Effector memory CD8-positive, alpha-beta T cell (primary cell): ENCODE measurements at regions not wholly inside any gene's neighbourhood (a gene's known extent, or its start where the extent isn't known, plus 50 kb on each side); places are given as distances from the start of the nearest gene placed in this dataset.
"Not testable (repeated sequence)": the region's sequence is repeated elsewhere in the genome, so short reads cannot be mapped to it uniquely, and the experiment has no call there.

Experiments used
- ATAC-seq: fragments of 150-1000 bp; cut with Tn5 transposase; replicated peaks from 2 replicates; pipeline ENCODE4 v1.10.0; 2021; ENCODE audit warnings: mild to moderate bottlenecking, moderate library complexity
- DNase-seq, 3 experiments: peaks; one replicate each; pipeline ENCODE4 v3.0.0; 2021
- H3K27ac Mint-ChIP-seq, 2 donors: one replicate each; pipeline ENCODE4 v1.8.0; 2022; ENCODE audit warnings: mild to moderate bottlenecking in 2 of 2, mixed read lengths in 2 of 2, moderate library complexity in 2 of 2
- H3K27me3 Mint-ChIP-seq, 2 donors: one replicate each; pipeline ENCODE4 v1.8.0; 2022; ENCODE audit warnings: mixed read lengths in 2 of 2
- H3K36me3 Mint-ChIP-seq: one replicate; pipeline ENCODE4 v1.8.0; 2022; ENCODE audit warnings: mild to moderate bottlenecking, moderate library complexity, mixed read lengths; ENCODE audit not compliant: insufficient read depth
- H3K4me1 Mint-ChIP-seq, 2 donors: one replicate each; pipeline ENCODE4 v1.8.0; 2022; ENCODE audit warnings: low read depth in 2 of 2, mixed read lengths in 2 of 2
- H3K4me3 Mint-ChIP-seq, 2 donors: one replicate each; pipeline ENCODE4 v1.8.0; 2022; ENCODE audit warnings: mild to moderate bottlenecking in 2 of 2, mixed read lengths in 2 of 2, moderate library complexity in 2 of 2
- H3K9me3 Mint-ChIP-seq, 2 donors: one replicate each; pipeline ENCODE4 v1.8.0; 2022; ENCODE audit warnings: mixed read lengths in 2 of 2

DNA sequence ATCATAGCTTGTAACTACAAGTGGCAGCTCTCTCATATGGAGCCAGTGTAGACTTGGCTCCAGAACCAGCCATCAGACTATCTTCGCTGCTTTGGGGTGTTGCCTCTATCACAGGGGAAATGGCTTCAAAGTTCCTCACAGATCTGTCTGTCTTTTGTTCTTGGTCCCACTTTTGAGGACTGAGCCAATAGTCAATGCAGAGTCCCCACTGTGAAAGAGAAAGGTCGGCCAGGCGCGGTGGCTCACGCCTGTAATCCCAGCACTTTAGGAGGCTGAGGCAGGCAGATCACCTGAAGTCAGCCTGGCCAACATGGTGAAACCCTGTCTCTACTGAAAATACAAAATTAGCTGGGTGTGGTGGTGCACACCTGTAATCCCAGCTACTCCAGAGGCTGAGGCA lies 86.9 kb upstream of the FZD7 start:
- not testable (repeated sequence) for DNase-seq, H3K27ac Mint-ChIP-seq, H3K9me3 Mint-ChIP-seq, H3K36me3 Mint-ChIP-seq, H3K4me1 Mint-ChIP-seq, H3K4me3 Mint-ChIP-seq, ATAC-seq
- peaks cover 28 to 53% of the 10 kb centered on the region in 2 donors for H3K27me3 Mint-ChIP-seq

DNA sequence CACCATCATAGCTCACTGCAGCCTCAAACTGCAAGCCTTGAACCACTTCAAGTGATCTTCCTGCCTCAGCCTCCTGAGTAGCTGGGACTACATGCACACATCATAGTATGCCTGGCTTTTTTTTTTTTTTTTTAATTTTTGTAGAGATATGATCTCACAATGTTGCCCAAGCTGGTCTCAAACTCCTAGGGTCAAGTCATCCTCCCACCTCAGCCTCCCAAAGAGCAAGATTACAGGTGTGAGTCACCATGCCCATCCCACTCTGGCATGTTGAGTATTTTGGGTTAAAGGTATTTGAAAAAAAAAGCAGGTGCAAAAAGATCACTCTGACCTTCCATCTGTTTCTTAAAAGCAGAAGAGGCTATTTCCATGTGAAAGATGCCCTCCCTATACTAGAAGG lies 86.4 kb upstream of the FZD7 start:
- peaks cover 23 to 48% of the 10 kb centered on the region in 2 donors for H3K27me3 Mint-ChIP-seq
- no peak for DNase-seq
- H3K4me1 Mint-ChIP-seq: no peaks in the 10 kb centered on the region
- H3K4me3 Mint-ChIP-seq: no peak overlapping the region
- no peak for ATAC-seq
- no peak overlapping the region for H3K27ac Mint-ChIP-seq
- H3K36me3 Mint-ChIP-seq: no peaks in the 10 kb centered on the region
- H3K9me3 Mint-ChIP-seq: no peaks in the 10 kb centered on the region

DNA sequence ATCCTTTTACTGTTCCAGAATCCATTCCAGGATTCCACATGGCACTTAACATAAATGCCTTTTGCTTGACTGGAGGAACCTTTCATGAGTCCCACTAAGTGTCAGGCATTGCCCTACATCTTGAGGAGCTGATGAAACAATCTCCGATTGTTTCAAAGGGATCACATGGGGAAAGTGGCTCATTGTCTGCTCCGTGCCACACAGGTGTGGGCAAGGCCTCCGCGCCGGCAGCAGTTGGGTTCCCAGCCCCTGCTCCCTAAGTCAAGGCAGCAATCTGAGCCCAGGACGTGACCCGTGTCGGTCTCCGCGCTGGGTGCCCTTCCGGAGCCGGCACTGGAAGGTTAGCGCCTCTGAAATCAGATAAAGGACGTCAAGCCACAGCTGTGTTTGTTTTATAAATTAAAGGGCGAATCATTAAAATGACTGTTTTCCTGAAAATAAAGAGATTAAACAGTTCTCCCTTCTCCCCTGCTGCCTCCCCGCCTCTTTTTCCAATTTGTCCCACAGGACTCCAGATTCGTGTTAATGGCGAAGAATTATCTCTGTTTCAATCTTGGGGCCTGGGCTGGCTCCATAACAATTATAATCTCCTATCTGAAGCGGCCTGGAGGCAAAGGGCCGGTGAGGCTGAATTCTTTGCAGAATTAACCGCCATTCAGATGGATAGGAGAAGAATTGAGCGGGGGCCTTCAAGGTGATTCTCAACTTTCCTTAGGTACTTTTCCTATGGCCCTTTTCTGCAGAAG lies 84.3 kb upstream of the FZD7 start:
- no peak overlapping the region for H3K4me3 Mint-ChIP-seq
- H3K4me1 Mint-ChIP-seq: no peaks in the 10 kb centered on the region
- H3K27ac Mint-ChIP-seq: no peak overlapping the region
- H3K36me3 Mint-ChIP-seq: no peaks in the 10 kb centered on the region
- ATAC-seq (no peak), DNase-seq (no peak)
- peaks cover 17 to 44% of the 10 kb centered on the region in 2 donors for H3K27me3 Mint-ChIP-seq
- H3K9me3 Mint-ChIP-seq: no peaks in the 10 kb centered on the region

DNA sequence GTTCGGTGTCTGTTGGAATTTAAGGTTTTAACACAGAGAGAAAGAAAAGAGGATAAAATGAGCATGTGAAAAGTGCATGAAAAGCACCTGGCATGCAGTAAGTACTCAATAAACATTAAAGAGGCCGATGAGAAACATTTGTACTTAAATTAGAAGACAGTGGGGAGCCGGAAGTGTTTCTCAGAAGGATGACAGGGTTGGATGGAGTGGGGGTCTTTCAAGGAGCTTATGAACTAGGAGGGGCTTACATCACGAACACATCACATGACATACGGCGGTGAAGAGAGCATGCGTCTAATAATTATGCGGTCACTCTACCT lies 83.8 kb upstream of the FZD7 start:
- no peaks in the 10 kb centered on the region for H3K9me3 Mint-ChIP-seq
- no peaks in the 10 kb centered on the region for H3K4me1 Mint-ChIP-seq
- DNase-seq: no peak
- no peak overlapping the region for H3K4me3 Mint-ChIP-seq
- ATAC-seq: no peak
- H3K36me3 Mint-ChIP-seq: no peaks in the 10 kb centered on the region
- H3K27me3 Mint-ChIP-seq: peaks cover 17 to 45% of the 10 kb centered on the region in 2 donors
- H3K27ac Mint-ChIP-seq: no peak overlapping the region

DNA sequence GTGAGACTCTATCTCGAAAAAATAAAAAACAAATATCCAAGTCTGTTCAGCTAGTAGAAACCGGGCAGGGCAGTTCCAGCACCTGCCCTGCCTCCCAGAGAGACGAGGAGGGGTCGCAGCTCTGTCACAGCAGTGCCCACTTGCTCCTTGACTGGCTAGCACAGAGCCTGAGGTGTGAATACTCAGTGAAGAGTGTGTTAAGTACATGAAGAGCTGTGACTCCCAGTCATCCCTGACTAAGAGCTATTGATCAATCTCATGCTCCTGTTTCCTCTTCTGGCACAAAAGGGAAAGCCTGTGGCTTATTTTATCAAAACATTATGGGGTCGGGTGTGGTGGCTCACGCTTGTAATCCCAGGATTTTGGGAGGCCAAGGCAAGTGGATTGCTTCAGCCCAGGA lies 83.0 kb upstream of the FZD7 start:
- Mint-ChIP-seq H3K36me3 (no peaks in the 10 kb centered on the region), H3K4me1 (no peaks in the 10 kb centered on the region), H3K4me3 (no peak overlapping the region)

GRCh38 chr2:201952187-201952586 lies 81.5 kb upstream of the FZD7 start:
- no peaks in the 10 kb centered on the region for H3K36me3 Mint-ChIP-seq
- peaks cover 35 to 50% of the 10 kb centered on the region in 2 donors for H3K27me3 Mint-ChIP-seq
- H3K4me1 Mint-ChIP-seq: no peaks in the 10 kb centered on the region
- H3K27ac Mint-ChIP-seq: no peak overlapping the region
- no peaks in the 10 kb centered on the region for H3K9me3 Mint-ChIP-seq
- ATAC-seq (no peak), DNase-seq (no peak)
- no peak overlapping the region for H3K4me3 Mint-ChIP-seq

More for the DNA sequence above, 83.0 kb upstream of the FZD7 start:
- Mint-ChIP-seq H3K27ac (no peak overlapping the region), H3K27me3 (peaks cover 23 to 48% of the 10 kb centered on the region in 2 donors), H3K9me3 (no peaks in the 10 kb centered on the region)
- DNase-seq: no peak
- no peak for ATAC-seq

DNA sequence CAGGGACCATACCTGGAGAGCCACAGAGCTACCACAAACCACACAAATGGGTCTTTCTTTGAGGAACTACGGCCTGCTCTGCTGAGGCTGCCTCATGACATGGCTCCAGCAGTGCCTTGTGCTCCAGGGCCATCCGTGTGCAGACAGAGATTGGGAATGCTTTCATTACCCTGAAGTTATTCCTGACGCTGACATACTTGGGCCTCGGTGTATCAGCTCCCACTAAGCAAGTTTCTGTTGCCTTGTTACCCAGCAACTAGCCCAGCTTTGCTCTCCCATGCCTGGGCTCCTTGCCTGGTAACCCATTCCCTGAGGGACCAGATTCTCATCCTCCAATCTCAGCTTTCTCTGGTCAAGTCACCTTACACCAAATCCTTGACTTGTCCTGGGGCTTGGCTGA lies 80.3 kb upstream of the FZD7 start:
- Mint-ChIP-seq H3K4me3 (no peak overlapping the region), H3K27me3 (peaks cover 25 to 43% of the 10 kb centered on the region in 2 donors), H3K27ac (no peak overlapping the region), H3K9me3 (no peaks in the 10 kb centered on the region), H3K36me3 (no peaks in the 10 kb centered on the region), H3K4me1 (no peaks in the 10 kb centered on the region)
- ATAC-seq (no peak), DNase-seq (no peak)

DNA sequence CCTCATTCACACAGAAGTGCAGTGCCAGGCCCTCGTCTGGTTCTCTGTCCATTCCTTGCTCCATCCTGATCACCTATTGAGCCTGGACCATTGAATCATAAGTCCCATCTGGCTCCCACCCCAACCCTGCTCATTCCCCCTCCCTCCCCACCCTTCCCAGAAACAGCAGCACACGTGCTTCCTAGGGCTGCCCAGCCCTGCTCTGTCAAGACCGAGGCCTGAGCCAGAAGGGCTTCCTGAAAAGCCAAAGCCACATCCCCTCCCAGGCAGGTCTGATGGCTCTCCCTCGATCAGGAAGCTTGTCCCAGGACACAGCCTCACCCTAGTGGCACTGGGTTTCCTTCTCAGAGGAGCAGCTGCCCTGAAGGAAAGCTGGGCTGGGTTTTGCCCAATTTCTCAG lies 79.8 kb upstream of the FZD7 start:
- H3K4me1 Mint-ChIP-seq: no peaks in the 10 kb centered on the region
- H3K36me3 Mint-ChIP-seq: no peaks in the 10 kb centered on the region
- no peaks in the 10 kb centered on the region for H3K9me3 Mint-ChIP-seq
- H3K27ac Mint-ChIP-seq: no peak overlapping the region
- DNase-seq: no peak
- no peak for ATAC-seq
- H3K27me3 Mint-ChIP-seq: peaks cover 25 to 41% of the 10 kb centered on the region in 2 donors
- no peak overlapping the region for H3K4me3 Mint-ChIP-seq

DNA sequence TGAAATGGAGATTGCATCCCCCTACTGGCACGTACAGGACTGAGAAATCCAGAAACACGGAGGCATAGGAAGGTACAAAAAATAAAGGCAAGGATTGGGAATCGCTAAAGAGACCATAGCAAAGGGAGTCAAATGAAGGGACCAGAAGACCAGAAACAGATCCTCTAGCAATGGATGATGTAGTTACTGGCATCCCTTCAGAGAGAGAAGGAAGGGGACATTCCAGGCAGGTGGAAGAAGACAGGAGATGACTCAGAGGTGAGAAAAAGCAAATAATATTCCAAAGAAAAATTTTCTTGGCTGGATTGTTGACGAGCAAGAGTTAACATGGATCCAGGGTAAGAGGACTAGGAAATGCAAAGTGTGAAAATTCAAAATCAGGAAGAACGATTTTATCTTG lies 78.4 kb upstream of the FZD7 start:
- peaks cover 18 to 27% of the 10 kb centered on the region in 2 donors for H3K27me3 Mint-ChIP-seq
- H3K4me1 Mint-ChIP-seq: no peaks in the 10 kb centered on the region
- H3K9me3 Mint-ChIP-seq: no peaks in the 10 kb centered on the region
- peaks cover under 1% of the 10 kb centered on the region for H3K36me3 Mint-ChIP-seq
- ATAC-seq (no peak), DNase-seq (no peak)
- no peak overlapping the region for H3K4me3 Mint-ChIP-seq
- H3K27ac Mint-ChIP-seq: no peak overlapping the region

DNA sequence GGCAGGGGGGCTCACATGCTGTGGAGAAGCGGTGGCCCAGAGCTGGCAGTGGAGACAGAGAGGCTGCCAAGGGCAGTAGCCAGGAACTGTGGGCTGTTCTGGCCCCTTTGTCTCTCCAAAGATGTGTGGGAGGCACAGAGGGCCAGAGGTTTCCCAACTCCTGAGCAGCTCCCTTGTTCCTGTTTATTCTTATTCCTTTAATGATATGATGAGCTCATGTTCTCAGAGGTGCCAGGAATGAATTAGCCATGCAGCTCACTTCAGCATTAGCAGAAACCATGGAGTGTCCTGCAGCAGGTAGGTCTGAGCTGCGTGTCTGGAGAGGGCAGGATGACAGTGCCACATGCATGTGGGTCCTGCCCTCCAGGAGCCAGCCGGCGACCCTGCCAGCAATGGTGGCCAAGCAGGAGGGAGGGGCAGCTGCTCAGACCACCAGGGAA lies 77.9 kb upstream of the FZD7 start:
- Mint-ChIP-seq H3K36me3 (peaks cover 3% of the 10 kb centered on the region), H3K4me3 (no peak overlapping the region), H3K27me3 (peaks cover 18 to 26% of the 10 kb centered on the region in 2 donors), H3K9me3 (no peaks in the 10 kb centered on the region), H3K4me1 (no peaks in the 10 kb centered on the region), H3K27ac (no peak overlapping the region)
- no peak for DNase-seq
- no peak for ATAC-seq

- no peak overlapping the region for H3K4me3 Mint-ChIP-seq
- H3K27ac Mint-ChIP-seq: no peak overlapping the region
- DNase-seq: no peak
- no peaks in the 10 kb centered on the region for H3K4me1 Mint-ChIP-seq
- no peaks in the 10 kb centered on the region for H3K9me3 Mint-ChIP-seq
- no peak for ATAC-seq
- H3K36me3 Mint-ChIP-seq: peaks cover 3% of the 10 kb centered on the region
- peaks cover 18 to 26% of the 10 kb centered on the region in 2 donors for H3K27me3 Mint-ChIP-seq
Observed at GRCh38 chr2:201956361-201956760, 77.3 kb upstream of the FZD7 start.

GRCh38 chr2:201957091-201957490 lies 76.6 kb upstream of the FZD7 start:
- Mint-ChIP-seq H3K4me1 (no peaks in the 10 kb centered on the region), H3K27me3 (peaks cover 18 to 26% of the 10 kb centered on the region in 2 donors), H3K27ac (no peak overlapping the region), H3K36me3 (peaks cover 3% of the 10 kb centered on the region), H3K4me3 (no peak overlapping the region), H3K9me3 (no peaks in the 10 kb centered on the region)
- DNase-seq (no peak), ATAC-seq (no peak)

DNA sequence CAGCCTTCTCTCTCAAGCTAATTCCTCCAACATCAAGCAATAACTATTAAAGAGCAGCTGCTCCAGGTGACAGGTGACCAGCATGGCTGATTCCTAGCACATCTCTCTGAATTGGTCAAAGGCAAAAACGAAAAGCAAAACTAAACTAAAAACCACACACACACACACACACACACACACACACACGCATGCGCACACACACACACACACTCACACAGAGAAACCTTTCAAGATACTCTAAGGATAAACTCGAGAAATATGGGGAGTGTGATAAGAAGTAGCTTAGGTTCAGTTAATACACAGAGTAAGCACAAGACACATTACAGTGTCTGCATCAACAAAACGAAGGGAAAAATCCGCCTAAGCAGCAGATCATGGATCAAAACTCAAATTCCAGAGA lies 74.5 kb upstream of the FZD7 start:
- H3K27me3 Mint-ChIP-seq: peaks cover 27 to 44% of the 10 kb centered on the region in 2 donors
- DNase-seq (no peak), ATAC-seq (no peak)
- H3K9me3 Mint-ChIP-seq: no peaks in the 10 kb centered on the region
- H3K4me1 Mint-ChIP-seq: no peaks in the 10 kb centered on the region
- H3K36me3 Mint-ChIP-seq: peaks cover 6% of the 10 kb centered on the region
- H3K4me3 Mint-ChIP-seq: no peak overlapping the region
- no peak overlapping the region for H3K27ac Mint-ChIP-seq

DNA sequence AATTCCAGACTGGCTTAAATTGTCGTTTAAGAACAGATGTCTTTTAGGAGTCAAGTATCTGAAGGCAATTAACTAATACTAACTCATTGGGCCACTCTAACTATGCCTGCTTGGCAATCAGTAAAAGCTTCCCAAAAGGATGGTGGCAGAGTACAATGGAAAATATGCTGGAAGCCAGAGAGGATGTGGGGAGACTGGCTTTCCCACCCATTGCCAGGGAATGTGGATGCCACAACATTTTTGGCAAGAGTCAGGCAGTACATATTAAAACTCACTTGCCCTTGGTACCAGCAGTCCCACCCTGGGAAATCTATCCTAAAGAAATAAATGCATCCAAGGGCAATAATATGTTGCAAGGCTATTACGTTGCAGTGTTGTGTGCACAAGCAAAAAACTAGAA lies 74.0 kb upstream of the FZD7 start:
- ATAC-seq (no peak), DNase-seq (no peak)
- peaks cover 6% of the 10 kb centered on the region for H3K36me3 Mint-ChIP-seq
- H3K4me1 Mint-ChIP-seq: no peaks in the 10 kb centered on the region
- H3K4me3 Mint-ChIP-seq: no peak overlapping the region
- peaks cover 27 to 44% of the 10 kb centered on the region in 2 donors for H3K27me3 Mint-ChIP-seq
- H3K9me3 Mint-ChIP-seq: no peaks in the 10 kb centered on the region
- no peak overlapping the region for H3K27ac Mint-ChIP-seq
